PFSK-1 (cell line): ENCODE measurements at regions not wholly inside any gene's neighbourhood (a gene's known extent, or its start where the extent isn't known, plus 50 kb on each side); places are given as distances from the start of the nearest gene placed in this dataset.

Experiments used
- FOXP2 ChIP-seq: optimal IDR thresholded peaks from 2 replicates; pipeline ENCODE3; 2011; ENCODE audit warnings: borderline replicate concordance, control low read depth, inconsistent platforms; ENCODE audit not compliant: insufficient read depth; ENCODE audit errors: extremely low read length, extremely low read depth
- POLR2AphosphoS5 ChIP-seq: IDR thresholded peaks from 2 replicates; pipeline ENCODE4 v1.6.1; 2012; ENCODE audit warnings: low read depth, mild to moderate bottlenecking, control low read depth, low read length, moderate library complexity
- SIN3A ChIP-seq: IDR thresholded peaks from 2 replicates; pipeline ENCODE4 v1.6.1; 2012; ENCODE audit warnings: mild to moderate bottlenecking, low read length, moderate library complexity, borderline replicate concordance; ENCODE audit not compliant: insufficient read depth
- TAF1 ChIP-seq: IDR thresholded peaks from 2 replicates; pipeline ENCODE4 v1.6.1; 2012; ENCODE audit warnings: low read length, control low read depth, borderline replicate concordance; ENCODE audit not compliant: insufficient read depth

DNA sequence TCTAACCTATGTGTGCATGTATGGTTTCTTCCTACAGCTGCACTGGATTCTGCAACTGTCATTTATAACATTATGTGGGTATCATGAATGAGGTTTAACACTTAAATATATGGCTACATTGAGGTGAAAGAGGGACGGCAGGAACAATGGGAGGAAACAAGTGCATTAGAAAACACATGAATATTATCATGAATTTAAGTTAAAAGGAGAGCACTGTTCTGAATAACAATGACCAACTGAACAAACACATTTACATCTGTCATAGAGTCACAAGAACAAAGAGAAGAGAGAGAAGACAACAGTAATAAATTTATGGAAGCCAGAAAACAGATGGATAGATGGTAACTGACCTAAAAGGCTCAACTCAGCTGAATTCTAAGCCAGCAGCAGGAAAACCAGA is 527.1 kb upstream of the DIPK2B start:
- TF ChIP-seq POLR2AphosphoS5 (no peak), TAF1 (no peak), SIN3A (no peak), FOXP2 (no peak)
